ENCODE measurements at regions not wholly inside any gene's neighbourhood (a gene's known extent, or its start where the extent isn't known, plus 50 kb on each side); places are given as distances from the start of the nearest gene placed in this dataset.

DNA sequence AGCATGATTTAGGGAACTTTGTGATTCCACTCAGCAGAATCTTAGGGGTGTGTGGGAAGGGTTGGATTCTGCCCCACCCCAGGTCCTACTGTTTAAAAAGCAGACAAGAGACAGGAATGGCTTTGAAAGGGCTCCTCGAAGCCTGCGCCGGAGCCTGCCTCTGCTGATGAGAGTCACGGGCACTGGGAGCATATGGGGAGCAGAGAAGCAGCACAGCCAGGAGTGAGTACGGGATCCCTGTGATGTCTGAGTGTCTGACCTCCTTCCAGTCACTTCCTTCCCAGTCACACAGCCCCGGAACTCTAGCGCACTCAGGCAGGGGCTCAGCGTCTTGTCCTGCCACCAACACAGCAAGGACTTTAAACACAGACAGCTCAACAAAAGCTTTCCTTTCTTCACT, 514.9 kb upstream of the DPP6 start:
- Histone ChIP-seq H3K9me3 (replicated peaks) (no peaks in the 10 kb centered on the region), H3K4me3 (no peak overlapping the region), H3K4me1 (no peaks in the 10 kb centered on the region), H3K27me3 (ENCODE audit: low read depth) (no peaks in the 10 kb centered on the region), H3K27ac (replicated peaks) (no peak overlapping the region), H3K36me3 (no peaks in the 10 kb centered on the region)
- intact Hi-C loops (cut with micrococcal nuclease): no loop called here
- DNase-seq: no peak
- no peak for TF ChIP-seq CTCF (IDR thresholded peaks at IDR 0.05; ENCODE audit: borderline replicate concordance)

GRCh38 chr7:153541903-153542302, 510.3 kb upstream of the DPP6 start:
- Histone ChIP-seq H3K36me3 (no peaks in the 10 kb centered on the region), H3K4me1 (no peaks in the 10 kb centered on the region)
- intact Hi-C loops (cut with micrococcal nuclease): no loop called here

GRCh38 chr7:153543232-153543631, 509.0 kb upstream of the DPP6 start:
- Histone ChIP-seq H3K4me1 (no peaks in the 10 kb centered on the region), H3K36me3 (no peaks in the 10 kb centered on the region), H3K9me3 (replicated peaks) (no peaks in the 10 kb centered on the region), H3K27ac (replicated peaks) (no peak overlapping the region), H3K4me3 (no peak overlapping the region), H3K27me3 (ENCODE audit: low read depth) (no peaks in the 10 kb centered on the region)
- no peak for DNase-seq
- intact Hi-C loops (cut with micrococcal nuclease): no loop called here
- no peak for TF ChIP-seq CTCF (IDR thresholded peaks at IDR 0.05; ENCODE audit: borderline replicate concordance)

More at GRCh38 chr7:153541903-153542302, 510.3 kb upstream of the DPP6 start:
- Histone ChIP-seq H3K27ac (replicated peaks) (peak overlapping the region; percentile 33), H3K4me3 (no peak overlapping the region), H3K9me3 (replicated peaks) (no peaks in the 10 kb centered on the region), H3K27me3 (ENCODE audit: low read depth) (no peaks in the 10 kb centered on the region)
- no peak for DNase-seq
- no peak for TF ChIP-seq CTCF (IDR thresholded peaks at IDR 0.05; ENCODE audit: borderline replicate concordance)

- Histone ChIP-seq H3K27me3 (ENCODE audit: low read depth) (no peaks in the 10 kb centered on the region), H3K4me1 (no peaks in the 10 kb centered on the region), H3K4me3 (no peak overlapping the region), H3K27ac (replicated peaks) (no peak overlapping the region), H3K36me3 (no peaks in the 10 kb centered on the region), H3K9me3 (replicated peaks) (no peaks in the 10 kb centered on the region)
- intact Hi-C loops (cut with micrococcal nuclease): no loop called here
- TF ChIP-seq CTCF (IDR thresholded peaks at IDR 0.05; ENCODE audit: borderline replicate concordance): no peak
- no peak for DNase-seq
Observed at GRCh38 chr7:153550173-153550572, 502.0 kb upstream of the DPP6 start.

- Histone ChIP-seq H3K4me1 (no peaks in the 10 kb centered on the region), H3K27me3 (ENCODE audit: low read depth) (no peaks in the 10 kb centered on the region), H3K27ac (replicated peaks) (no peak overlapping the region), H3K36me3 (no peaks in the 10 kb centered on the region), H3K4me3 (no peak overlapping the region), H3K9me3 (replicated peaks) (peaks cover 13% of the 10 kb centered on the region)
- intact Hi-C loops (cut with micrococcal nuclease): no loop called here
- TF ChIP-seq CTCF (IDR thresholded peaks at IDR 0.05; ENCODE audit: borderline replicate concordance): no peak
- no peak for DNase-seq
Observed at GRCh38 chr7:153564391-153564790, 487.8 kb upstream of the DPP6 start.

GRCh38 chr7:153566324-153566723, 485.9 kb upstream of the DPP6 start:
- intact Hi-C loops (cut with micrococcal nuclease): no loop called here
- Histone ChIP-seq H3K36me3 (no peaks in the 10 kb centered on the region), H3K27me3 (ENCODE audit: low read depth) (no peaks in the 10 kb centered on the region), H3K4me3 (no peak overlapping the region), H3K4me1 (no peaks in the 10 kb centered on the region), H3K27ac (replicated peaks) (no peak overlapping the region), H3K9me3 (replicated peaks) (peaks cover 29% of the 10 kb centered on the region)
- no peak for TF ChIP-seq CTCF (IDR thresholded peaks at IDR 0.05; ENCODE audit: borderline replicate concordance)
- DNase-seq: no peak
